T-helper 2 cell treated with Interferon-gamma antibody and Interleukin-4, amounts not matched to agents 100 ng/mL and 5 ng/mL, for 36 hours (primary cell): ENCODE measurements at regions not wholly inside any gene's neighbourhood (a gene's known extent, or its start where the extent isn't known, plus 50 kb on each side); places are given as distances from the start of the nearest gene placed in this dataset.

Source experiments
- intact Hi-C: fragments of 100-400 bp; cut with micrococcal nuclease; formaldehyde crosslinking; loops from one replicate; pipeline ENCODE4 v1.15.1; 2023

DNA sequence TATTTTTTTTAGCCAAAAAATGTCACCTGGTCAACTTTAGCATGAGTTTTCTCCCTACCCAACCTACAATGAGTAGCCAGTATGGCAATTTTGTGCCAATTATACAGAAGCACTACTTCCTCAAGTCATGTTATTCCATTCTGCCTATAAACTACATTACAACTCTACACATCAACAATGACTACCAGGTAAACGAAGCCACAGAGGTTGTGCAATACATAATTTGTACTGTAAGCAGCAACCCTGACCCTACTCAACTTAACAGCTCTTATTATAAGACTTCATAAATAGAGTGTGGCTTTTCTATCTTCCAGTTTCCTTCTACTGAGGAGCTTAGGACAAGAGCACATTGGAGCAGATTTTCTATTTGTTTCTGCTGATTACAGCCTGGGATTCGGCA, 160.5 kb downstream of the HS3ST1 start:
- intact Hi-C loops: no loop called here

- intact Hi-C loops: no loop called here
These were observed 163.9 kb downstream of the HS3ST1 start for GRCh38 chr4:11264841-11265240.

DNA sequence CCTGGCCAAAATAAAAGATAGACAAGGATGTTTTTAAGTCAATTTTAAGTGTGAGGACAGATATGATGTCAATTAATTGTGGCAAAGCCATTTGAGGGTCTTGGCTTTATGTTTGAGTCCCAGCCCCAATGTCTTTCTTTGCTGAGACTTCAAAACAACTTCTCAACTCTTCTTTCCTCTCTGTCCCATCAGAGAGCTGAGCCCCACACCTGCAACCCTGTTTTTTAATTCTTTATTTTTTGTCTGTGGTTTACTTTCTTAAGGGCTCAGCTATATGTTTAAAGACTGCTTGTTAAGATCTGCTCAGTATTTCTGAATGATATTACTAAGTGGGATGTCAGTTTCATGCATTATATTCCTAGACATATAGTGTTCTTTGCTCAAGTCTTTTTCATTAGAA, 164.3 kb downstream of the HS3ST1 start:
- intact Hi-C loops: no loop called here

GRCh38 chr4:11263208-11263607, 165.5 kb downstream of the HS3ST1 start:
- intact Hi-C loops: no loop called here

- intact Hi-C loops: no loop called here
These were observed 167.4 kb downstream of the HS3ST1 start for GRCh38 chr4:11261066-11261850.

- intact Hi-C loops: no loop called here
These were observed 168.9 kb downstream of the HS3ST1 start for GRCh38 chr4:11259837-11260236.

DNA sequence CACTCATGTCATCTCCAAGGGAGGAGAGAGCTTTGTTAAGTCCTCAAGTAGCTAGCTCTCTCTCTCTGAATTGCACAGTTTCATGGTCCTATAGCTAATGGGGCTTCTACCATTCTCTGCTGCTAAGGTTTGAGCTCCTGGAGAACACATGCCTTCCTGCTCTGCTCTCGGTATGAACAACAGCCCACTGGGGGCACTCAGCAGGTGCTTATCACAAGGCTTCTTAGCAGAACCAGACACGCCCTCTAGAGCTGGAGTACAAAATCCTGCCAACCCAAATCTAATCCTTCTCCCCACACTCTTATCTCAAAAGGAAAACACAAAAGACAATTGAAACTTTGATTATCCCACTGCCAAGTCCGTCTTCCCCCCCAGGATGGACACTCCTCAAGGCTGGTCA, 176.5 kb downstream of the HS3ST1 start:
- intact Hi-C loops: no loop called here

DNA sequence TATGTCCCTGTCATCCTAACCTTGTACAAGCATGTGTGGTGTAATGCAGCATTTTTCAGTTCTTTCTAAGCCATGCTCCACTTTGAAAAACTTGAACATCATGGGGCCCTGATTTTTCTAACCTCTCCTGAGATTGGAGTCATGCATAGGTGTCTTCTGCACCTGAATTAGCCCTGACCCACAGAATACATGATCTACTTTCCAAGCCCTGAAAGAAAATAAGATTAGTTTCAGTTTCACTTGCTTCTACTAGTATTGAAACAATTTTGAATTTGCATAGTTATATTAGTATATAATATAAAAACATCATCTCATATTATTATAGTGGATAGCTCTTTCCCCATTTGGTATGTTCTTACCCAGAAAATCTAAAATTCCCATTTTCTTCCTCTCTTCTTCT, 178.2 kb downstream of the HS3ST1 start:
- intact Hi-C loops: no loop called here

GRCh38 chr4:11232015-11232414, 196.7 kb downstream of the HS3ST1 start:
- intact Hi-C loops: no loop called here

DNA sequence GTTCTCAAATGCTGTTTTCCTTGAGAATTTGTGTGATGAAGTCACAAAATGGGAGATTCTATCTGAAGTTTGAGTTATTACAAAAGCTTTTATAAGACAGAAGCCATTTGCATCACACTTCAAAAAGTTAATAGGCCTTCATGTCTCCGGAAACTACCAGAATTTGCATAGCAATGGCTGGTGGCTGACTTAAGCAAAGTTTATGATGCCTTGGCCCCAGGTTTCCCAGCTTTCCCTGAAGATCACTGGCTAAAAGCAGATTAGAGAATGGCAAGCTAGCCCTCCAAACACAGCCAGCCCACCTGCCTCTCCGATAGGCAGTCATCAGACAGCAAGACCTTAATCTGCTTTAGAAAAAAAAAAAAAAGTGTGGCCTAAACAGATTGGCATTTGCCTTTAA, 197.8 kb downstream of the HS3ST1 start:
- intact Hi-C loops: no loop called here

DNA sequence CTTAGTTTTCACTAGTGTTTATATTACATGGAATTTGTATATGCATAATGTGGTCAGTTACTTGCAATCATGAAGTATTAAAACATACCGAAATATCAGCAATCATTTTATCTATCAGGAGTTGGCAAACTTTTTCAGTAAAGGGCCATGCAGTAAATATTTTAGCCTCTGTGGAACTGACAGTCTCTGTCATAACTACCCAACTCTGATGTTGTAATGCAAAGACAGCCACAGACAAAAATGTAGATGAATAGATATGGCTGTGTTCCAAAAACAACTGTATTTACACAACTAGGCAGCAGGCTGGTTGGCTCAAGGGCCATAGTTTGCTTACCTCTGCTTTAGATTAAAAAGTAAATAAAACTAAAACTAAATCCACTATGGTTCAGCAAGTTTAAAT, 200.2 kb downstream of the HS3ST1 start:
- intact Hi-C loops: no loop called here

GRCh38 chr4:11223311-11223710, 205.4 kb downstream of the HS3ST1 start:
- intact Hi-C loops: no loop called here

GRCh38 chr4:11218692-11219091, 210.0 kb downstream of the HS3ST1 start:
- intact Hi-C loops: no loop called here

- intact Hi-C loops: no loop called here
These were observed 212.2 kb downstream of the HS3ST1 start for GRCh38 chr4:11216520-11216919.

DNA sequence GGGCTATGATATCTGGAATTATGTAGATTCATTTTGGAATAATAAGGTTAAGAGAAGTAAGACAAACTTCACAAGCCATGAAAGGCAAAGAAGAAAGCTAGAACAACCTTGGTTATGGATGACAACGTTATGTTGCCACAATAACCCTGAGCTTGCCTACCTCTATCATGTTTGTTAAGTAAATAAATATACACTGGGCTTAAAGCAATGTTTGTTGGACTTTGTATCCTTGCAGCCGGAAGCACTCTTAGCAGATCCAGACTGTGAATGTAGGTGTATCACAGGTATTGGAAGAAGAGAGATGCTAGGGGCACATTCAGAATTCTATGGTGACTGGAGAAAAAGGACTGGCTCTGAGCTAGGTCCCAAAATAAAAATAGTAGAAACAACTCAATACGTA, 214.4 kb downstream of the HS3ST1 start:
- intact Hi-C loops: no loop called here

- intact Hi-C loops: no loop called here
These were observed 218.9 kb downstream of the HS3ST1 start for GRCh38 chr4:11209826-11210225.

DNA sequence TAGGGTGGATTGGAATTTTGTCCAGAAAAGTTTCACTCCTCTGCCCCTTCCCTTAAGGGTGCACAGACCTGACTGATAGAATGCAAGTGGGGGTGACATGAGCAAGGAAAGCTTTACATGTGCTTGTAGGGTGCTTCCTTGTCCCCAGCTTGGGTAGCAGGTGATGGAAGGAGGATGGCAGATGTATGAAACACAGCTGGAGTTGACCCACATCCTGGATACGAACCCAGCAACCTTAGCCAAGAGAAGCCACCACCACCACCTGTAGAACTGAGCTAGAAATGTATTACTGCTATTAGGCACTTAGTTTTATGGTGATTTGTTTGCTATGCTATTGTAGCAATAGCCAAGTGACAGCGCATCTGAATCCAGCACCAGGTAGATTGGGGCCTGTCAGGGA, 227.4 kb downstream of the HS3ST1 start:
- intact Hi-C loops: no loop called here

DNA sequence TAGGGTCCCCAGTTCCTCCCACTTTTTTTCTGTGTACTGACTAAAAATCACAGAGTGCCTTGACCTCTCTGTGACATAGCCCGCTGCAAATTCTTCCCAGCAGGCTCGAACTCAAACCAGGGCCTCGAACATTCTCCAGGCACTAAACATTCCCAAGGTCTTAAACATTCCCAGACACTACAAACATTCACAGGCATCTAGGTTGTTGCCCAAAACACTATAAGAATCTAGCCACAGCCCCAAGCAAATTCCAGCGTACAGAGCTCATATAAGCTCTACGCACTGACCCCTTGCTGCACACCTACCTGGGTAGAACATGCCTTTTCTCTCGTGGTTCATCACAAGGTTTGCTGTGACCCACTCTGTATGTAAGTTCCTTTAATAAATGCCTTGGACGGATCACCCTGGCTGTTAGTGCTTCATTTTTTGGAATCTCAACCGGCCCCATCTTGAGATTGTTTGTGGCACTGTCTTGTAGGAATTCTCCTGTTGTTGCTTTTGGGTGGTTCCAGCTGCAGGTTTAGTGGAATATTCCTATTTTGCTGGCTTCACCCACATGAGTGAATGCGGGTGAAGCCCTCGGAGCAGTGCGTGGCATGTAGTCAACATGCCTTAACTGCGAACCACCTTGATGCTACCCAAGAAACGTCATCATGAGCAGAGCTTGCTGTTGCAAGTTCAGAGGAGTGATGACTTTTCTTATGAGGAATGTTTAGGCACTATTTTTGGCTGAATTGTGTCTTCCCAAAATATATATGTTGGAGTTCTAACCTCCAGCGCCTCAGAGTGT, 230.0 kb downstream of the HS3ST1 start:
- intact Hi-C loops: no loop called here

GRCh38 chr4:11197631-11198341, 230.9 kb downstream of the HS3ST1 start:
- intact Hi-C loops: no loop called here

DNA sequence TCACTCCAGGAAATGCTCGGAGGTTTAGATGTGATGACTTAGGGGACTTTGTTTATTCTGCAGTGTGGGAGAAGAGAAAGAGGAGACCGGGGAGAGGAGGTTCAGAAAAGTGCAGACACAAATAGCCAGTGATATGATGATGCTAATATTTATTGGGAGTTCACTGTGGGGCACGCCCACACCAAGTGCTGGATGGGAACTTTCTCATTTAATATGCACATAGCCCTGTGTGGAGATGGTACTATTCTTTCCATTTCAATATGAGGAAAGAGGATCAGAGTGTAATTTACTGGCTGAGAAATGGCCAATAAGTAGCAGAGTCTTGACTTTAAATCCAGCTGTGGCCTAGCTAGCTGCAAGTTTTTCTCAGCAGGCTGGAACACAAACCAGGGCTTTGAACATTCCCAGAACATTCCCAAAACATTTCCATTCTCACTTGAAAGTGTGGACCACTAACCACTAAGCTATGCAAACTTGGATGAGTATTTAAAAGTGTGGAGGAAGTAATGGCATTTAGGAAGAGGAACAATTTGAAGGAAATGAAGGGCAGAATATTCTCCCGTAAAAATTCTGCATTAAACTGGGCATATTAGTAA, 231.7 kb downstream of the HS3ST1 start:
- intact Hi-C loops: no loop called here

DNA sequence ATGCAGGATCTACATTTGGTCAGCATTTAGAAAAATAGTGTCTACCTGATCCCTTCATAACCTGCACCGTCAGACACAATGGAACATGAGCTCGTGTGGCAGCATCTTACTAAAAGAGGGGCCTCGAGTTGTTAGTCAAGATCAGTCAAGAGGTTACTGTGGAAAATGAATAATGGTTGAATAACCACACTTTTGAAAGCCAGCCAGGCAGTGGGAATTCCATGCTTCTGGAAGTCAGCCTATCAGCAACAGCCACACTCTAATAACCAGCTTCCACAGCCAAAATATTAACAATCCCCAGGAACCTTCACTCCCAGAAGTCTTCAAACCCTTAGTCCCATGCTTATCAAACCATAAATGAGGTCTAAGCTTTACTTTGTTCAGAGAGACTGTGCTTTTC, 234.3 kb downstream of the HS3ST1 start:
- intact Hi-C loops: no loop called here

DNA sequence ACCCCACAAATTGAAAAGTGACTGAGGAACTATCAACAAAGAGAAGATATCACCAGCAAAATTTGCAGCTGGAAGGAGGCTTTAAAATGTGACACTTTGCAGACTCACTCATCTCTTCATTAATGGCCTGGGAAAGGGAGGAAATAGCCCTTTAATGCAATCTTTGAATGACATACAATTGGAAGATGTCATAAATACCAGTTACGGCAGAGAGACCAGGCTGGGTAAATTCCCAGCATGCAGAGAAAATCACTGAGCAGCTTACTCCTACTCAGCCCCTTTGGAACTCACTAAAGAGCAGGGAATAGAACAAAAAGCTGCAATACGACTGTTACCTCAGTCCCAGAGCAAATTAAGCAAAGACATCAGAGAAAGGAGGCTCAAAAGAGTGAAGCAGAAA, 238.9 kb downstream of the HS3ST1 start:
- intact Hi-C loops: no loop called here
